WTC11 (cell line): ENCODE measurements at regions not wholly inside any gene's neighbourhood (a gene's known extent, or its start where the extent isn't known, plus 50 kb on each side); places are given as distances from the start of the nearest gene placed in this dataset.

Experiments used
- ATAC-seq: fragments of 200-7000 bp; cut with Tn5 transposase; 2 replicates; pipeline ENCODE4 v1.10.0; 2021; ENCODE audit warnings: mild to moderate bottlenecking, moderate library complexity
- CTCF ChIA-PET: fragments of 300-600 bp; sonication (Branson Sonifier 250); formaldehyde crosslinking; loops from one replicate; lab custom pipeline; 2021; ENCODE audit warnings: antibody characterized with exemption; lab: Charles Lee
- POLR2A ChIA-PET: fragments of 350-600 bp; sonication (Branson Sonifier 250); formaldehyde crosslinking; loops from one replicate; lab custom pipeline; 2021; ENCODE audit warnings: antibody characterized with exemption; lab: Charles Lee
- DNase-seq: peaks from one replicate; pipeline ENCODE4 v3.0.0; 2021; ENCODE audit warnings: low spot score
- H3K27ac Mint-ChIP-seq: 2 replicates; pipeline ENCODE4 v1.8.0; 2021; ENCODE audit warnings: mixed read lengths
- H3K27me3 Mint-ChIP-seq: 2 replicates; pipeline ENCODE4 v1.8.0; 2021; ENCODE audit warnings: low read depth, mild to moderate bottlenecking, moderate library complexity, mixed read lengths
- H3K36me3 Mint-ChIP-seq: 2 replicates; pipeline ENCODE4 v1.8.0; 2021; ENCODE audit warnings: mixed read lengths
- H3K4me1 Mint-ChIP-seq: 2 replicates; pipeline ENCODE4 v1.8.0; 2022; ENCODE audit warnings: mixed read lengths
- H3K4me3 Mint-ChIP-seq: 2 replicates; pipeline ENCODE4 v1.8.0; 2021; ENCODE audit warnings: mild to moderate bottlenecking, moderate library complexity, mixed read lengths
- H3K9me3 Mint-ChIP-seq: 2 replicates; pipeline ENCODE4 v1.8.0; 2021; ENCODE audit warnings: mixed read lengths
- E2F1 ChIP-seq: sonication (generic); formaldehyde crosslinking; IDR thresholded peaks from 2 replicates; pipeline ENCODE4 v1.8.0; 2022; ENCODE audit warnings: mild to moderate bottlenecking, missing genetic modification reagents
- ELF4 ChIP-seq: sonication (generic); formaldehyde crosslinking; IDR thresholded peaks from 2 replicates; pipeline ENCODE4 v1.8.1; 2022; ENCODE audit warnings: low read depth, mild to moderate bottlenecking, moderate library complexity, missing genetic modification reagents
- ETV6 ChIP-seq: sonication (generic); formaldehyde crosslinking; IDR thresholded peaks from 2 replicates; pipeline ENCODE4 v1.8.1; 2022; ENCODE audit warnings: mild to moderate bottlenecking, missing genetic modification reagents
- FOXJ3 ChIP-seq: sonication (generic); formaldehyde crosslinking; IDR thresholded peaks from 2 replicates; pipeline ENCODE4 v1.9.0; 2021; ENCODE audit warnings: missing genetic modification reagents, mild to moderate bottlenecking, borderline replicate concordance
- JAZF1 ChIP-seq: fragments of 250-450 bp; sonication (Bioruptor Pico); IDR thresholded peaks from 2 replicates; pipeline ENCODE4 v1.9.0; 2021; ENCODE audit warnings: moderate library complexity, mild to moderate bottlenecking, inconsistent platforms
- JUN ChIP-seq: sonication (generic); formaldehyde crosslinking; IDR thresholded peaks from 2 replicates; pipeline ENCODE4 v1.8.0; 2023; ENCODE audit warnings: mild to moderate bottlenecking, missing genetic modification reagents
- MXD4 ChIP-seq: fragments of 250-450 bp; sonication (Bioruptor Pico); IDR thresholded peaks from 2 replicates; pipeline ENCODE4 v1.8.0; 2021; ENCODE audit warnings: mild to moderate bottlenecking, moderate library complexity, borderline replicate concordance
- NFATC4 ChIP-seq: fragments of 250-450 bp; sonication (Bioruptor Pico); IDR thresholded peaks from 2 replicates; pipeline ENCODE4 v1.9.0; 2021; ENCODE audit warnings: mild to moderate bottlenecking
- NFE2L1 ChIP-seq: sonication (generic); formaldehyde crosslinking; IDR thresholded peaks from 2 replicates; pipeline ENCODE4 v1.8.1; 2023; ENCODE audit warnings: missing genetic modification reagents
- NR1H2 ChIP-seq: sonication (generic); formaldehyde crosslinking; IDR thresholded peaks from 2 replicates; pipeline ENCODE4 v1.9.0; 2021; ENCODE audit warnings: mild to moderate bottlenecking, moderate library complexity, missing genetic modification reagents
- PREB ChIP-seq: sonication (generic); formaldehyde crosslinking; IDR thresholded peaks from 2 replicates; pipeline ENCODE4 v1.8.1; 2022; ENCODE audit warnings: mild to moderate bottlenecking, missing genetic modification reagents, moderate library complexity, borderline replicate concordance
- RELA ChIP-seq: sonication (generic); formaldehyde crosslinking; IDR thresholded peaks from 2 replicates; pipeline ENCODE4 v1.8.1; 2022; ENCODE audit warnings: missing genetic modification reagents, mild to moderate bottlenecking, borderline replicate concordance
- SMAD4 ChIP-seq: sonication (generic); formaldehyde crosslinking; IDR thresholded peaks from 2 replicates; pipeline ENCODE4 v1.8.0; 2022; ENCODE audit warnings: mild to moderate bottlenecking, missing genetic modification reagents
- TCF7 ChIP-seq: sonication (generic); formaldehyde crosslinking; IDR thresholded peaks from 2 replicates; pipeline ENCODE4 v1.8.0; 2022; ENCODE audit warnings: mild to moderate bottlenecking, low read depth, missing genetic modification reagents, moderate library complexity
- ZBTB21 ChIP-seq: sonication (generic); formaldehyde crosslinking; IDR thresholded peaks from 2 replicates; pipeline ENCODE4 v1.8.1; 2023; ENCODE audit warnings: mild to moderate bottlenecking, missing genetic modification reagents, borderline replicate concordance
- ZNF138 ChIP-seq: sonication (generic); formaldehyde crosslinking; conservative IDR thresholded peaks from 2 replicates; pipeline ENCODE4 v1.8.1; 2022; ENCODE audit warnings: mild to moderate bottlenecking, moderate library complexity, missing genetic modification reagents
- ZNF232 ChIP-seq: sonication (generic); formaldehyde crosslinking; IDR thresholded peaks from 2 replicates; pipeline ENCODE4 v1.8.0; 2022; ENCODE audit warnings: mild to moderate bottlenecking, missing genetic modification reagents
- TF ChIP-seq, protein P1 (sequence below): sonication (generic); formaldehyde crosslinking; IDR thresholded peaks from 2 replicates; pipeline ENCODE4 v1.8.1; 2022; ENCODE audit warnings: missing genetic modification reagents, borderline replicate concordance
- TF ChIP-seq, protein P2 (sequence below): sonication (generic); formaldehyde crosslinking; IDR thresholded peaks from 2 replicates; pipeline ENCODE4 v1.8.1; 2023; ENCODE audit warnings: mild to moderate bottlenecking, missing genetic modification reagents, moderate library complexity
- TF ChIP-seq, protein P3 (sequence below): sonication (generic); formaldehyde crosslinking; IDR thresholded peaks from 2 replicates; pipeline ENCODE4 v1.8.1; 2022; ENCODE audit warnings: low read depth, missing genetic modification reagents, borderline replicate concordance

- Mint-ChIP-seq H3K9me3 (peaks cover 14% of the 10 kb centered on the region), H3K27ac (no peak overlapping the region)
- CTCF ChIA-PET: no interaction called here
Observed at GRCh38 chr7:68813551-68814080, 784.7 kb upstream of the AUTS2 start.

DNA sequence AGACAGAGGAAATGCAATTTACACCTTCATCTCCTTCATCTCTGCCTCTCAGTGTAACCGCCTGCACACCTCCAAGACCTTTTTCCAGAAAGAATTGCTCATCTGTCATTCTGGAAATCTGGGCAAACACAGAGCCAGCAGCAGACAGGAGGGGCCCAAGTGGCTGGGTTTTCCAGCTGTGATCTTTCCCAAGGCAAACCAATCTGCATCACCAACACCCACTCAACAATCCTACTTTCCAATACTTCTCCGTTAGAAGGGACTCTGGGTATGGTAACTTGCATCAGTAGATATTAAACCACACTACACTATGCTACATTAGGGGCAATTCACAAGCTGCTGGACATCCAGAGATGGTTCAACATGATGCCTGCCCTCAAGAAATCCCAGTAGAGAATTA is 781.8 kb upstream of the AUTS2 start:
- no peak for DNase-seq
- ChIA-PET CTCF (no interaction called here), POLR2A (no interaction called here)
- no peak overlapping the region for H3K4me3 Mint-ChIP-seq
- peaks cover 5% of the 10 kb centered on the region; the same call in 1 of the 2 replicates for H3K4me1 Mint-ChIP-seq
- no peak overlapping the region for H3K27ac Mint-ChIP-seq
- no peak for TF ChIP-seq PREB (CRISPR knock-in tag)
- no peak for TF ChIP-seq FOXJ3
- TF ChIP-seq TCF7 (CRISPR knock-in tag): no peak
- no peak for TF ChIP-seq RELA (CRISPR knock-in tag)
- TF ChIP-seq ZBTB21: no peak
- TF ChIP-seq NFE2L1 (CRISPR knock-in tag): no peak
- TF ChIP-seq, protein P1, sequence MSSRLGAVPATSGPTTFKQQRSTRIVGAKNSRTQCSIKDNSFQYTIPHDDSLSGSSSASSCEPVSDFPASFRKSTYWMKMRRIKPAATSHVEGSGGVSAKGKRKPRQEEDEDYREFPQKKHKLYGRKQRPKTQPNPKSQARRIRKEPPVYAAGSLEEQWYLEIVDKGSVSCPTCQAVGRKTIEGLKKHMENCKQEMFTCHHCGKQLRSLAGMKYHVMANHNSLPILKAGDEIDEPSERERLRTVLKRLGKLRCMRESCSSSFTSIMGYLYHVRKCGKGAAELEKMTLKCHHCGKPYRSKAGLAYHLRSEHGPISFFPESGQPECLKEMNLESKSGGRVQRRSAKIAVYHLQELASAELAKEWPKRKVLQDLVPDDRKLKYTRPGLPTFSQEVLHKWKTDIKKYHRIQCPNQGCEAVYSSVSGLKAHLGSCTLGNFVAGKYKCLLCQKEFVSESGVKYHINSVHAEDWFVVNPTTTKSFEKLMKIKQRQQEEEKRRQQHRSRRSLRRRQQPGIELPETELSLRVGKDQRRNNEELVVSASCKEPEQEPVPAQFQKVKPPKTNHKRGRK (CRISPR knock-in tag): peak; percentile 69; the same call in 1 of the 2 replicates
- TF ChIP-seq, protein P2, sequence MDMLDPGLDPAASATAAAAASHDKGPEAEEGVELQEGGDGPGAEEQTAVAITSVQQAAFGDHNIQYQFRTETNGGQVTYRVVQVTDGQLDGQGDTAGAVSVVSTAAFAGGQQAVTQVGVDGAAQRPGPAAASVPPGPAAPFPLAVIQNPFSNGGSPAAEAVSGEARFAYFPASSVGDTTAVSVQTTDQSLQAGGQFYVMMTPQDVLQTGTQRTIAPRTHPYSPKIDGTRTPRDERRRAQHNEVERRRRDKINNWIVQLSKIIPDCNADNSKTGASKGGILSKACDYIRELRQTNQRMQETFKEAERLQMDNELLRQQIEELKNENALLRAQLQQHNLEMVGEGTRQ (CRISPR knock-in tag): no peak
- TF ChIP-seq, all 79 proteins: peak for 1
- no peak for ATAC-seq
- Mint-ChIP-seq H3K27me3 (no peaks in the 10 kb centered on the region; the same call in 1 of the 2 replicates), H3K9me3 (peaks cover 14% of the 10 kb centered on the region), H3K36me3 (peaks cover 4% of the 10 kb centered on the region; the same call in 1 of the 2 replicates)

More at GRCh38 chr7:68813551-68814080, 784.7 kb upstream of the AUTS2 start:
- Mint-ChIP-seq H3K4me1 (peaks cover 5% of the 10 kb centered on the region; the same call in 1 of the 2 replicates), H3K4me3 (no peak overlapping the region), H3K36me3 (peaks cover 4% of the 10 kb centered on the region; the same call in 1 of the 2 replicates), H3K27me3 (no peaks in the 10 kb centered on the region; the same call in 1 of the 2 replicates)
- TF ChIP-seq E2F1 (CRISPR knock-in tag): no peak
- TF ChIP-seq JUN (CRISPR knock-in tag): no peak
- no peak for TF ChIP-seq ETV6 (CRISPR knock-in tag)
- no peak for TF ChIP-seq ELF4
- TF ChIP-seq NR1H2: no peak
- TF ChIP-seq ZNF138: no peak
- no peak for TF ChIP-seq MXD4
- TF ChIP-seq ZNF232 (CRISPR knock-in tag): no peak
- no peak for TF ChIP-seq SMAD4
- TF ChIP-seq NFATC4 (CRISPR knock-in tag): no peak
- no peak for TF ChIP-seq JAZF1 (CRISPR knock-in tag)
- TF ChIP-seq, protein P3, sequence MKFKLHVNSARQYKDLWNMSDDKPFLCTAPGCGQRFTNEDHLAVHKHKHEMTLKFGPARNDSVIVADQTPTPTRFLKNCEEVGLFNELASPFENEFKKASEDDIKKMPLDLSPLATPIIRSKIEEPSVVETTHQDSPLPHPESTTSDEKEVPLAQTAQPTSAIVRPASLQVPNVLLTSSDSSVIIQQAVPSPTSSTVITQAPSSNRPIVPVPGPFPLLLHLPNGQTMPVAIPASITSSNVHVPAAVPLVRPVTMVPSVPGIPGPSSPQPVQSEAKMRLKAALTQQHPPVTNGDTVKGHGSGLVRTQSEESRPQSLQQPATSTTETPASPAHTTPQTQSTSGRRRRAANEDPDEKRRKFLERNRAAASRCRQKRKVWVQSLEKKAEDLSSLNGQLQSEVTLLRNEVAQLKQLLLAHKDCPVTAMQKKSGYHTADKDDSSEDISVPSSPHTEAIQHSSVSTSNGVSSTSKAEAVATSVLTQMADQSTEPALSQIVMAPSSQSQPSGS (CRISPR knock-in tag): no peak
- no peak for TF ChIP-seq NFE2L1 (CRISPR knock-in tag)
- no peak for DNase-seq
- ATAC-seq: no peak
- POLR2A ChIA-PET: no interaction called here
